ENCODE measurements at regions not wholly inside any gene's neighbourhood (a gene's known extent, or its start where the extent isn't known, plus 50 kb on each side); places are given as distances from the start of the nearest gene placed in this dataset.
"Not testable (repeated sequence)": the region's sequence is repeated elsewhere in the genome, so short reads cannot be mapped to it uniquely, and the experiment has no call there.

GRCh38 chr9:67708109-67708508, 150.6 kb upstream of the ANKRD20A1 start:
- not testable (repeated sequence) for H3K4me3 Mint-ChIP-seq; H3K4me1 Mint-ChIP-seq; H3K9me3 Mint-ChIP-seq; H3K27me3 Mint-ChIP-seq; H3K36me3 Mint-ChIP-seq; ATAC-seq (ENCODE audit: low read depth); H3K27ac Mint-ChIP-seq; DNase-seq (ENCODE audit: low spot score in 2 of 2)

- DNase-seq (ENCODE audit: low spot score in 2 of 2); ATAC-seq (ENCODE audit: low read depth); H3K4me1 Mint-ChIP-seq; H3K36me3 Mint-ChIP-seq; H3K9me3 Mint-ChIP-seq; H3K27ac Mint-ChIP-seq; H3K4me3 Mint-ChIP-seq; H3K27me3 Mint-ChIP-seq: not testable (repeated sequence)
Measured at GRCh38 chr9:67711429-67711828, 147.3 kb upstream of the ANKRD20A1 start.

- H3K27me3 Mint-ChIP-seq; H3K4me1 Mint-ChIP-seq; H3K27ac Mint-ChIP-seq; H3K9me3 Mint-ChIP-seq; ATAC-seq (ENCODE audit: low read depth); H3K36me3 Mint-ChIP-seq; H3K4me3 Mint-ChIP-seq; DNase-seq (ENCODE audit: low spot score in 2 of 2): not testable (repeated sequence)
Measured at GRCh38 chr9:67711931-67712330, 146.8 kb upstream of the ANKRD20A1 start.

DNA sequence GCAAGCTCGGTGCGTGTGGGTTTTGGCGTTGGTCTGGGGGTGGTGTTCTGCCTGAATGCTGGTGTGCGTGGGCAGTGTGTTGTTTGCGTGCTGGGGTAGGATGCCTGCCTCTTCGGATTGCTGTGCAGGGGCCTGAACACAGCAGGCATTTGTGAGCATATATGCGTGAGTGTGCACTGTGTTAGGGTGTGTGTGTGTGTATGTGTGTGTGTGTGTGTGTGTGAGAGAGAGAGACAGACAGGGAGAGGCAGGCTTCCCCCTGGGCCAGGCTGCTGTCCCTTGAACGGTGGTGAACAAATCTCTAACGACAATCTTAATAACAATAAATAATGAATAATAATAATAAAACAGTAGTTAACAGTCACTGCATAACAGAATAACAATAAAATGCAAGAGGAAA, 145.8 kb upstream of the ANKRD20A1 start:
- DNase-seq (ENCODE audit: low spot score in 2 of 2) = peak in 1 of 2 donors; percentile 7
- ATAC-seq (ENCODE audit: low read depth) = not testable (repeated sequence)

GRCh38 chr9:67717830-67718388, 140.8 kb upstream of the ANKRD20A1 start:
- not testable (repeated sequence) for H3K4me1 Mint-ChIP-seq; ATAC-seq (ENCODE audit: low read depth); H3K4me3 Mint-ChIP-seq; H3K27me3 Mint-ChIP-seq; H3K36me3 Mint-ChIP-seq; H3K9me3 Mint-ChIP-seq; H3K27ac Mint-ChIP-seq
- DNase-seq (ENCODE audit: low spot score in 2 of 2) = peak in 1 of 2 donors; percentile 17

More for the DNA sequence above, 145.8 kb upstream of the ANKRD20A1 start:
- not testable (repeated sequence) for H3K27ac Mint-ChIP-seq, H3K9me3 Mint-ChIP-seq, H3K4me1 Mint-ChIP-seq, H3K27me3 Mint-ChIP-seq, H3K36me3 Mint-ChIP-seq
- H3K4me3 Mint-ChIP-seq = peak overlapping the region; percentile 24

GRCh38 chr9:67720491-67720890, 138.2 kb upstream of the ANKRD20A1 start:
- not testable (repeated sequence) for H3K36me3 Mint-ChIP-seq; ATAC-seq (ENCODE audit: low read depth); H3K9me3 Mint-ChIP-seq; H3K4me3 Mint-ChIP-seq; H3K27me3 Mint-ChIP-seq; H3K4me1 Mint-ChIP-seq; H3K27ac Mint-ChIP-seq
- peak; percentile 2 to 9 for DNase-seq (ENCODE audit: low spot score in 2 of 2)

DNA sequence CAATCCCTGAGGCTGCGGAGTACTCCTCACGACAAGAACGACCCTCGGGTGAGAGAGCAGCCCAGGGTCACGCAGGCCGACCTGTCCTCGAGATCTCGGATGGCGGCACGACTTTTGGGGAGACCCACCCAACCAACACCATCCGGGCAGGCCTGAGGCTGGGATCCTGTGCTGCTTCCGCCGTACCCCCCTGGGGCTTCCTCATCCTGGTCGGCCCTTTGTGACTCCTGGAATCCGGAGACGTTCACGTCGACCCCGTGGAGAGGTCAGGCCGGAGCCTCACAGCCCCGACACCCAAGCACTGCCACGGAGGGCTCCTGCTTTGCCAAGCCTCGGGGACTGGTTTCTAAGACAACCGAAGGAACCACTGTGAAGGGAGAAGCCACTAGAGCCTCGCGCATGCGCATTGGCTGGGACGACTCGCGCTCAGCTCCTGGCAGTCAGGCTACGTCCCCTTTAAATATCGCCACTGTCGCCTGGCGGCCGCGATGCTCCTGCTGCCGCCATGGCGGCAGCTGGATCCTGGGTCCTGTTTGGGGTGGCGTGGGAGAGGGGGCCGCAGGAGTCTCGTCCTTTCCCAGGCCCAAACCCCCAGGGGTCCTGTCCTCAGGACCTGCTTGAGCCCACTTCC, 136.2 kb upstream of the ANKRD20A1 start:
- H3K9me3 Mint-ChIP-seq, H3K27me3 Mint-ChIP-seq: not testable (repeated sequence)

DNA sequence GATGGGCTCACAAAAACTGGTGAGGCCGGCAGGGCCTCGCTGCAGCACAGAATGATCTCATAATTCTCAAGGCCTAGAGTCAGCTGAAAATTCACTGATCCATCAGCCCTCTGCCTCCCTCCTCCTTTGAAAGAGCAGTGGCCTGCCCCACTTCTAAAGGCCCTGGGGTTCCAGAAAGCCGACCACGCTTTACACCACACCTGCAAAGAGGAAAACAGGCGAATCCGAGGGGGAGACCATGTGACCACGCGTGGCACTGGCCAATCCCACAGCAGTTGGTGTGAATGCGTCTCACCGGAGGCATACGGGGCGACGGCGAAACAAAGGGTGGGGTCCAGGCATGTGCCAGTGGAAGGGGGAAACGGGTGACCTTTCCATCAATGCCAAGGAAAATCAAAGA, 135.5 kb upstream of the ANKRD20A1 start:
- not testable (repeated sequence) for H3K4me1 Mint-ChIP-seq; H3K9me3 Mint-ChIP-seq; H3K27me3 Mint-ChIP-seq; H3K36me3 Mint-ChIP-seq; ATAC-seq (ENCODE audit: low read depth)
- peak overlapping the region; percentile 82 for H3K27ac Mint-ChIP-seq
- DNase-seq (ENCODE audit: low spot score in 2 of 2) = peak; percentile 16 to 26
- peak overlapping the region; percentile 77 for H3K4me3 Mint-ChIP-seq

More for the DNA sequence above, 136.2 kb upstream of the ANKRD20A1 start:
- not testable (repeated sequence) for DNase-seq (ENCODE audit: low spot score in 2 of 2); H3K27ac Mint-ChIP-seq; H3K4me3 Mint-ChIP-seq; H3K36me3 Mint-ChIP-seq; H3K4me1 Mint-ChIP-seq
- ATAC-seq (ENCODE audit: low read depth) = peak; percentile 81

DNA sequence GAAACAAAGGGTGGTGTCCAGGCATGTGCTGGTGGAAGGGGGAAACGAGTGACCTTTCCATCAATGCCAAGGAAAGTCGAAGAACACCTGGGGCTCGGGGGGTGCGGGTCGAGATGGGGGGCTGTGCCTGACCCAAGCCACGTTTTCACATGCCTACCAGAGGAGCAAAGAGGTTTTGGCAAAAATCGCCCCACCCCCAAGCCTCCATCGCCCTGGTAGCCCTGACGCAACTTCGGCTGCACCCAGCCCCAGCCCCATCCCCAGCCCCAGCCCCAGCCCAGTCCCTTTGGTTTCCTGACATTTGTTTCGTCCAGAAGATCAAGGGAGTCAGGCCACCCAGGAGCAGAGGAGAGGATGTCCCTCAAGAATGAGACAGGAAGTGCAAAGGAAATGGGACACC, 133.8 kb upstream of the ANKRD20A1 start:
- not testable (repeated sequence) for H3K9me3 Mint-ChIP-seq; H3K4me3 Mint-ChIP-seq; H3K4me1 Mint-ChIP-seq; ATAC-seq (ENCODE audit: low read depth); H3K36me3 Mint-ChIP-seq; H3K27me3 Mint-ChIP-seq; H3K27ac Mint-ChIP-seq
- DNase-seq (ENCODE audit: low spot score in 2 of 2) = peak; percentile 9 to 21

- not testable (repeated sequence) for H3K4me1 Mint-ChIP-seq, H3K27ac Mint-ChIP-seq, H3K36me3 Mint-ChIP-seq, H3K9me3 Mint-ChIP-seq, H3K27me3 Mint-ChIP-seq
- DNase-seq (ENCODE audit: low spot score in 2 of 2) (peak; percentile 19 to 20), ATAC-seq (ENCODE audit: low read depth) (peak; percentile 71)
- H3K4me3 Mint-ChIP-seq = peak overlapping the region; percentile 39
Measured at GRCh38 chr9:67726213-67726988, 132.3 kb upstream of the ANKRD20A1 start.

DNA sequence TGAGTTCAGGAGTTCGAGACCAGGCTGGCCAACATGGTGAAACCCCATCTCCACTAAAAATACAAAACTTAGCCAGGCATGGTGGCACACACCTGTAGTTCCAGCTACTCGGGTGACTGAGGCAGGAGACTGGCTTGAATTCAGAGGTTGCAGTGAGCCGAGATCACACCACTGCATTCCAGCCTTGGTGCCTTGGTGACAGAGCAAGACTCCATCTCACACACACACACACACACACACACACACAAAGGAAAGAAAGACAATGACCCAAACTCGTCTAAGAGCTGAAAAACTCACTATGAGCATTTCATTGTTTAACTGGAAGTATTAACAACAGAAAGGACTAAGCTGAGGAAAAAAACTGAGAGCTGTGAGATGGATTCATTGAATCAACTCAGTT, 95.6 kb upstream of the ANKRD20A1 start:
- not testable (repeated sequence) for H3K4me3 Mint-ChIP-seq; ATAC-seq (ENCODE audit: low read depth); H3K9me3 Mint-ChIP-seq; DNase-seq (ENCODE audit: low spot score in 2 of 2); H3K4me1 Mint-ChIP-seq; H3K27me3 Mint-ChIP-seq; H3K27ac Mint-ChIP-seq; H3K36me3 Mint-ChIP-seq

GRCh38 chr9:67771807-67772206, 86.9 kb upstream of the ANKRD20A1 start:
- not testable (repeated sequence) for H3K4me3 Mint-ChIP-seq; DNase-seq (ENCODE audit: low spot score in 2 of 2); H3K36me3 Mint-ChIP-seq; H3K4me1 Mint-ChIP-seq; H3K27ac Mint-ChIP-seq; H3K9me3 Mint-ChIP-seq; ATAC-seq (ENCODE audit: low read depth); H3K27me3 Mint-ChIP-seq

GRCh38 chr9:67800170-67800569, 58.6 kb upstream of the ANKRD20A1 start:
- H3K9me3 Mint-ChIP-seq; H3K4me1 Mint-ChIP-seq; DNase-seq (ENCODE audit: low spot score in 2 of 2); H3K27me3 Mint-ChIP-seq; ATAC-seq (ENCODE audit: low read depth); H3K4me3 Mint-ChIP-seq; H3K36me3 Mint-ChIP-seq; H3K27ac Mint-ChIP-seq: not testable (repeated sequence)

All from memory B cell (primary cell).